A549 (cell line): ENCODE measurements at regions not wholly inside any gene's neighbourhood (a gene's known extent, or its start where the extent isn't known, plus 50 kb on each side); places are given as distances from the start of the nearest gene placed in this dataset.

Experiments
- BHLHE40 ChIP-seq: IDR thresholded peaks from 2 replicates; pipeline ENCODE4 v1.6.1; 2012; ENCODE audit warnings: low read depth, low read length, inconsistent platforms
- CEBPB ChIP-seq, 2 experiments: fragments of >200 bp in 1 of 2; sonication (Bioruptor Twin) in 1 of 2; formaldehyde crosslinking in 1 of 2; IDR thresholded peaks; 2 replicates each; pipeline ENCODE4 v1.6.1; 2012 to 2016
- CHD2 ChIP-seq: fragments of 150-350 bp; IDR thresholded peaks from 2 replicates; pipeline ENCODE4 v1.6.1; 2014; ENCODE audit warnings: low read length; ENCODE audit not compliant: partially characterized antibody
- POLR2A ChIP-seq: IDR thresholded peaks from 2 replicates; pipeline ENCODE4 v1.6.1; 2012; ENCODE audit warnings: mild to moderate bottlenecking, low read length
- RFX5 ChIP-seq: fragments of 450-650 bp; IDR thresholded peaks from 2 replicates; pipeline ENCODE4 v1.7.1; 2014; ENCODE audit warnings: antibody characterized with exemption, mild to moderate bottlenecking, moderate library complexity
- USF2 ChIP-seq: fragments of 450-650 bp; IDR thresholded peaks from 2 replicates; pipeline ENCODE4 v1.6.1; 2014; ENCODE audit warnings: antibody characterized with exemption
- TF ChIP-seq, protein P1 (sequence below): fragments of >200 bp; sonication (Bioruptor Twin); formaldehyde crosslinking; IDR thresholded peaks from 3 replicates; pipeline ENCODE4 v1.5.1; 2016

DNA sequence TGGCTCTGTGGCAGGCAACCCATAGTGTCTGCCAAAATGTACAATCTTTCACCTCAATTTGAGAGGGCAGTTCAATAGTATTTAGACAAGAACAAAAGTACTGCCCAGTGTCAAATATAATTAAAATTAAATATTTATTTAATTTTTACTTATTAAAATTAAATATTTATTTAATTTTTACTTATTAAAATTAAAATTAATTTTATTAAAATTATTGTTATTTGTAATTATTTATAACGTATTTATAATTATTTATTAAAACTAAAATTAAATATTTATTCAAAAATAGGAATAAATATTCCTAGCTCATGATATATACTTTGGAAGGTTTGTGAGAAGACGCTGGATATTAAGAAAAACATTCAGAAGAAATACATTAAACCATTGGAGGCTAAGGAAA, 93.7 kb upstream of the CAV2 start:
- TF ChIP-seq USF2 = no peak
- TF ChIP-seq RFX5 = no peak
- no peak for TF ChIP-seq BHLHE40
- TF ChIP-seq, protein P1, sequence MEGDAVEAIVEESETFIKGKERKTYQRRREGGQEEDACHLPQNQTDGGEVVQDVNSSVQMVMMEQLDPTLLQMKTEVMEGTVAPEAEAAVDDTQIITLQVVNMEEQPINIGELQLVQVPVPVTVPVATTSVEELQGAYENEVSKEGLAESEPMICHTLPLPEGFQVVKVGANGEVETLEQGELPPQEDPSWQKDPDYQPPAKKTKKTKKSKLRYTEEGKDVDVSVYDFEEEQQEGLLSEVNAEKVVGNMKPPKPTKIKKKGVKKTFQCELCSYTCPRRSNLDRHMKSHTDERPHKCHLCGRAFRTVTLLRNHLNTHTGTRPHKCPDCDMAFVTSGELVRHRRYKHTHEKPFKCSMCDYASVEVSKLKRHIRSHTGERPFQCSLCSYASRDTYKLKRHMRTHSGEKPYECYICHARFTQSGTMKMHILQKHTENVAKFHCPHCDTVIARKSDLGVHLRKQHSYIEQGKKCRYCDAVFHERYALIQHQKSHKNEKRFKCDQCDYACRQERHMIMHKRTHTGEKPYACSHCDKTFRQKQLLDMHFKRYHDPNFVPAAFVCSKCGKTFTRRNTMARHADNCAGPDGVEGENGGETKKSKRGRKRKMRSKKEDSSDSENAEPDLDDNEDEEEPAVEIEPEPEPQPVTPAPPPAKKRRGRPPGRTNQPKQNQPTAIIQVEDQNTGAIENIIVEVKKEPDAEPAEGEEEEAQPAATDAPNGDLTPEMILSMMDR = no peak
- TF ChIP-seq CEBPB (IDR thresholded peaks at IDR 0.05) = no peak
- no peak for TF ChIP-seq POLR2A
- TF ChIP-seq CHD2 = no peak
